HPDE6-E6E7 (cell line): ENCODE measurements at regions not wholly inside any gene's neighbourhood (a gene's known extent, or its start where the extent isn't known, plus 50 kb on each side); places are given as distances from the start of the nearest gene placed in this dataset.
A peak's percentile ranks its signal among the peaks of the same experiment; 100 is the strongest.

Source experiments
- DNase-seq: peaks from one replicate; pipeline ENCODE4 v3.0.0; 2011; ENCODE audit warnings: missing footprints; ENCODE audit errors: extremely low spot score

GRCh38 chr18:39825485-39826150, 2129.4 kb upstream of the PIK3C3 start:
- peak; percentile 13 for DNase-seq

GRCh38 chr18:39806525-39806924, 2148.5 kb upstream of the PIK3C3 start:
- DNase-seq, result no peak

GRCh38 chr18:39805218-39805617, 2149.8 kb upstream of the PIK3C3 start:
- DNase-seq, result no peak

DNA sequence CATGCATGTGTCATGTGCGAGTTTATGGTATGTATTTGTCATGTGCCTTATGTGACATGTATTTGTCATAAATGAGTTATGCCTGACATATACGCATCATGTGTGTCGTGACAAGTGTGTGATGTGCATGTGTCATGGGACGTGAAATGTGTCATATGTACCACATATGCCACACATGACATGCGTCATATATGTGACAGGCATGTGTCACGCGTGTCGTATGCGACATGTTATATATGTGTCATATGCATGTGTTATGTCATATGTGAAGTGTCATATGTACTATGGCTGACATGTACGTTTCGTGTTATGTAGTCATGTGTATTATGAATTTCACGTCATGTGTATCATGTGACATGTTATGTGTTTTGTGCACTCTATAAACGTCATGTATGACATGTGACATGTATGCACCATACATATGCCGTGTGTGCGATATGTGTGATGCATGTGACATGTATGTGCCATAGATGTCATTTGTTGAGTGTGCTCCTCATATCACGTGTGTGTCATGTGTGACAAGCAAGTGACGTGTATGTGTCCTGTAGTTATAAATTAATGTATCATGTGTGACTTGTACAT, 2152.3 kb upstream of the PIK3C3 start:
- no peak for DNase-seq

DNA sequence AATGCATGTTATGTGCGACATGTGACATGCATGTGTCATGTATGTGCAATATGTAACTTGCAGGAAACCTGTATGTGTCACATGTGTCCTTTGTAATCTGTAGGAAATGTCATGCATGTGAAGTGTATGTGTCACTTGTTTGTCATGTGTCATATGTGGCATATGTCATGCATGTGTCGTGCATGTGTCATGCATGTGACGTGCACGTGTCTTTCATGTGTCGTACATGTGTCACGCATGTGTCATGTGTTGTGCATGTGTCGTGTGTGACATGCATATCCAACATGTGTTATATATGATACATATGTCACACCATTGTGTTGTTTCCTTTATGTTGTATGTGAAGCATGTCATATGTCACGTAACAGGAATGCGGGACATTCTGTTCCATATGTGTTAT, 2153.2 kb upstream of the PIK3C3 start:
- no peak for DNase-seq

DNA sequence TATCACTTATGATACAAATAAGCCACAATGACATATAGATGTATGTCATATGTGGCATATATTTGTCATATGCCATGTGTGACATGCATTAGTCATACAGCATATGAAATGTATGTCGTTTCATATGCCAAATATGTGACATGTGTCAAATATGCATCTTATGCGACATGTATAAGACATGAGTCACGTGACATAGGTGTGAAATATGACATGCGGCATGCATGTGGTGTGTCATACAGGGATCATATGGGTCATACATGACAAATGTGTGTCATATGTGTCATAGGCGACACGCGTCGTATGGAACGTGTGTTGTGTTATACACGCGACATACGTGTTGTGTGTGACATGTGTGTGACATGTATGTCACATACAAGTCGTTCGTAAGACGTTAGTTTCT, 2154.0 kb upstream of the PIK3C3 start:
- DNase-seq, result no peak

DNA sequence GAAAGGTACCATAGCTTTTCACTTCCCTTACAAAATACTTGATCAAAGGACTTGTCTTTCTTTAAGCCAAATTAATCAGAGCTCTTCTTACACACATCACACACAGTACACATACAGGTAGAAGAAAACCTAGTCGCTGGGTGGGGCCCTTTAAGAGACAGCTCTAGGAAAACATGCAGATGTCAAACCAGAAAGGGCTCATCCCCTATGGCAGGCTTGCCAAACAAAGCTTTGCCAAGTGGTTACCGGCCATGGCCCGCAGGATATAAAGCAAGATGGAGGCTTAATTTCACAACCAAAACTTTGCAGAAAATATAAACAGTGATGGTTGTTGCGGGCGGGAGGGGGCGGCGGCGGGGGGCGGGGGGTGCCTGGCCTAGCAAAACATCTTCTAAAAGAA, 2156.0 kb upstream of the PIK3C3 start:
- peak; percentile 16 for DNase-seq

DNA sequence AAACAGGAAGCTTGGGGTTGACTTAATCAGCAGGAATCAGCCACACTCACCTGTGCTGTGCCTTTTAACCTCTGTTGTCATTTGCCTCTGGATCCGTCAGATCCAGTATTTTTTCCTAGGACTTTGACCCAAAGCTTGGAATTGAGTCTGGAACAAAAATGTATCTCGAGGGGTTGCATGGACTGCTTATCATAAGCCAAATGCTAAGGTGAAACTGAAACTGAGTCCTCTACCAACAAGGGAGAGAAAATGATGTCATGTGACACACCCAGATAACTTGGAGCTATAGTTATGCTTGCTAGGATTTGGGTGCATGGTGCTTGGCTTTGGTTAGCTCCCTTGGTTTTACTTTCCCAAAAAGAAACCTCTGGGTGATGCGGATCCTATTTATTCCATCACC, 2158.6 kb upstream of the PIK3C3 start:
- peak; percentile 4 for DNase-seq

DNA sequence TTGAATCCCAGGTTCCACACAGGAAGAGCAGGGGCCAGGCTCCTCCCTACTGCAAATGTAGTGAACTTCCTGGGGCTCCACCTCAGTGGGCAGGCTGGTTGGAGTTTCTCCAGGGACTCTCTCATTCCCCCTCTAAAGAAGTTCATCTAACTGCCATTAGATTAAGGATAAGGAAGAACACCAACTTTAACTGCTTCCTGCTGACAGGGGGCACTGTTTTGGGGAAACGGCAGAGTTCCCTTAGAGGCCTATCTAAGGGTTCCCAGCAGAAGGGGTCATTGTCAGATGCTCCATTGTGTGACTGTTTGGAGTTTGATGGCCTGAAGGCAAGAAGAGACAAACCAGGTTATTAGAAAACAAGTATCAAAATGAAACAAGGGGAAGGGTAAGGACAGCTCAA, 2159.7 kb upstream of the PIK3C3 start:
- no peak for DNase-seq

DNA sequence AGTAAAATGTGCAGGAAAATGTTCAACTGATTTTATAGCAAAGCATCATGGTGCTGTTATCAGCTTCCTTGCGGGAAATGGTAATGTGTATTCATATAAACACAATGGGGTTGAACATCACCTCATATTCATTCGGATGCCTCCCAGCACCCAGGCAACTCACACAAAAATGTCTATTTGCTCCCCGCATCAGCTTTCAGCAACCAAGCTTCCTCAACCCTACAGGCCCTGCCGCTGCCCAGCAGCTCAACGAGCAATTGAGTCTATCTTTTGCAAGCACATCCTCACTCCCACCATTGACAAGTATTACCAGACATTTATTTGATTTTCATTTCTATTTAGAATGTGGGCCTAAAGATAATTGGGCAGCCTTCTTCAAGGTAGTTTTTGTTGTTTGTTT, 2161.4 kb upstream of the PIK3C3 start:
- no peak for DNase-seq

- peak; percentile 7 for DNase-seq
Measured at GRCh38 chr18:39788383-39788782, 2166.7 kb upstream of the PIK3C3 start.

DNA sequence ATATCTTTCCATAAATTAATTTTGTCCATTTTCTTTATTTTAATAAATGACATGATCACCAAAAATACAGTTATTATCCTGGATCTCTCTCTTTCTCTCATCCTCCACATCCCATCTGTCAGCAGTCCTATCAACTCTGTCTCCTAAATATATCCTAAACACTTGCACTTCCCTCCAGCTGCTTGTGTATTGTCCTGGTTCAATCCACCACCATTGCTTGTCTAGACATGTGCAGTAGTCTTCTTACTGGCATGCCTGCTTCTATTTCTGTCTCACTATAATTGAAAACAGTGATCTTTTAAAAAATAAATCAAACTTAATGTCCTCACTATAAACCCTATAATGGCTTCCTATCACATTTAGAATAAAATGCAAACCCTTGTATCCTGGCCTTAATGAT, 2168.6 kb upstream of the PIK3C3 start:
- no peak for DNase-seq

- DNase-seq, result no peak
Measured at GRCh38 chr18:39784541-39784940, 2170.5 kb upstream of the PIK3C3 start.

DNA sequence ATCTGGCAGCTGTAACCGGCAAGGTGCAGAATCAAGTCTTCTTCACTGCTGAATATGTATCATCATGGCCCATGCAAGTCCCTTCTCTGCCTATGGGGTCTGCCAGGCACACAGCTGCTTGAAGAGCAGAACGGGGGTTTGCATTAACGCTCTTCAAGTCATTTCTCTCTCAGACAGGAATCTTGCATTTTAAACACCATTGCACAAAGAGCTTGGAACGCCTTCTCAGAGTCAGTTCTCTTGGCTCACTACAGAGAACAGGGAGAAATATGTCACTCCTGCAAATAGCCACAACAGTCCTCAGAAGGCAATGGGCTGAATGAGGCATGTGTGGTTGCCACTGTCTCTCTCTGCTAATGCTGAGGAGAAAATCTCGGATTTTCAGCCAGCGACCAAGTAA, 2173.5 kb upstream of the PIK3C3 start:
- DNase-seq, result no peak

- DNase-seq, result no peak
Measured at GRCh38 chr18:39780774-39781173, 2174.3 kb upstream of the PIK3C3 start.

- DNase-seq, result no peak
Measured at GRCh38 chr18:39779926-39780325, 2175.1 kb upstream of the PIK3C3 start.

GRCh38 chr18:39776766-39777165, 2178.3 kb upstream of the PIK3C3 start:
- no peak for DNase-seq

DNA sequence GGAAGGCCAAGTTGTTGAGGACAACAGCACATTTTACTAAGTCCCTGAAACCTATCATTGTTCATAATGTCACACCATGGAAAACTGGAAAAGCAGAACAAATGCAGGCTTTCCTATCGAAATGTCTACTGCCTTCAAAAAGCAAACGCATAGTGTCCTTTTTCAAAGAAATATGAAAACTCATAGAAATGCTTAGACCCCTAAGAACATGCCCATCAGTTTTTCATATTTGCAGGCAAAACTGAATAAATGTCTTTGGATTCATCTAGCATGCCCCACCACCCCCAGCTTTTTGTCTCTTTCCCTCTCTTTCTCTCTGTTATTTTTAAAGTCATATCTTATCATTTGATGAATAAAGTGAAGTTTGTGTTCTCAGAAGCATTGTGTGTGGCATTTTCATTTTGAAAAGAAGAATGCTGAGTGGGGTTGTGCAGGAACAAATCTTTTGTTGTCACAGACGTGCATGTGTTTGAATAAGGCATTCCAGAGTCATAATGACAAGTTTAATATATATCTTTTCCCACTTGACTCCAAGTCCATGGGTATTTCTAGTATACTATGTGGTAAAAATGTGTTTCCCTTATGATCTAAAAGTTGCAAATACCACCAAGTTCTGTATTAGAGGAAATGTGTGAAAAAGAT, 2180.0 kb upstream of the PIK3C3 start:
- DNase-seq, result no peak

GRCh38 chr18:39773646-39774045, 2181.4 kb upstream of the PIK3C3 start:
- DNase-seq, result no peak

DNA sequence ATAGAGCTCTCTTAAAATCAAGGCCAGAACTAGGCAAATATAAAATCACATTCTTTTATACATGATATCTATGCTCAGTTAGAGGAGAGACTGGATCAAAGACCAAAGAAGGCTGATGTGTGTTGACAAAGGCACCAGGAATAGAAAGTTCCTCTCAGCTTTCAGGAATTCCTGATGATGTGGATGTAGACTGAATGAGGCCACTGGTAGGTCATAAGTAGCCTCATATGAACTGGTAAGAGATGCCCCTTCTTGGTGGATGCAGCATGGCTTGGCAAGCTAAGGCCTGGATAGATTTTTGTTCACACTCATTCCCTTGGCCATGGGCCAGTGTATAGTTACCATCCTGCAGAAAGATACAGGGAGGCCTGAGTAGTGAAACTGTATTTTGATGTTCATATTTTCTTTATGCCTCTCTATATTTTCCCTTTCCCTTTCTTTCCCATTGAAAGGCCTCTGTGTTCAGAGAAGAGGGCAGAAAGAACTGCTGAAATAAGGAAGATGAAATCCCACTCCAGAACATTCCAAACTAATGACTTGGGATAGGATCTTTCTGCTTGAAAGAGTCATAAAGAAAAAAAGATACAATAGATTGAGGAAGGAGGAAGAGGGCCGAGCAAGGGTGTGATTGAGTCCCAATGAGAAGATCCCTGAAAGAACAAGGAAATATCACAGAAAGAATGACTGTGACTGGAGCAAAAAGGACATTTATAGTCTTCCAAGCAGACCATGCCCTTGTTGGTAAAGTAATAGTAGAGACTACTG, 2182.7 kb upstream of the PIK3C3 start:
- DNase-seq, result no peak

GRCh38 chr18:39770399-39770798, 2184.6 kb upstream of the PIK3C3 start:
- DNase-seq, result no peak

DNA sequence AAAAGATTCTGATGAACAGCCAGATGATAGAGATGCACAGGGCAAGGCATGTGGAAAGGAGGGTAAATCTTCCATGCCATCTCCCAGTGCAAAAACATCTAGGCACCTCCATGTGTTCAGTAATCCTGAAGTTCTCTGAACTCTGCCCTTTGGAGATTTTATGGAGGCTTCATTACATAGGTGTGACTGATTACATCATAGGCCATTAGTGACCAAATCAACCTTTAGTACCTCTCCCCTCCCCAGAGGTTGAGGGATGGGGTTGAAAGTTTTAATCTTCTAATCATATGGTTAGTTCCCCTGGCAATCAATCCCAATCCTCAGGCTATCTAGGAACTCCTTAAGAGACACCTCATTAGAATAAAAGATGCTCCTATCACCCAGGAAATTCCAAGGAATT, 2190.2 kb upstream of the PIK3C3 start:
- no peak for DNase-seq

DNA sequence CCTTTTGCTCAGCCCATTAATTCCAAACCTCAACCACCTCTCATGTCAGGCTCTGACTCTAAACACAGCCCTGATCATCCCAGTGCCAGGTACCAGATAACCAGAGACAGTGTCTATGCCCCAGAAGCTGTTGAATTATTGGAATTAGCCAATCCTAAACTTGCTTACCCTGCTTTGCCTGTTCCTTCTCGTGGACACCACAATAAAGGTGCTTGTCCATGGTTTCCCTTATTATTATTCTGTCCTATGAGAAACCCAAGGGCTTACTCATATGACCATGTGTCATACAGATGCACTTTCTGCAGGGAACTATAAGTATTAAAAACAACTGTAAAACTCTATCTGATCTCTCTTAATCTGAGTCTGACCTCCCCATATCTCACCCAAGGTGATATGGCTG, 2193.8 kb upstream of the PIK3C3 start:
- no peak for DNase-seq
